ENCODE measurements at regions not wholly inside any gene's neighbourhood (a gene's known extent, or its start where the extent isn't known, plus 50 kb on each side); places are given as distances from the start of the nearest gene placed in this dataset.
"Not testable (repeated sequence)": the region's sequence is repeated elsewhere in the genome, so short reads cannot be mapped to it uniquely, and the experiment has no call there.

- Histone ChIP-seq H3K27me3 (ENCODE audit: insufficient read depth in 3 of 3, low read length in 2 of 3) (no peaks in the 10 kb centered on the region), H3K9me3 (no peaks in the 10 kb centered on the region), H3K36me3 (ENCODE audit: insufficient read depth in 1 of 2, low read depth in 1 of 2) (no peaks in the 10 kb centered on the region), H3K4me3 (no peak overlapping the region), H3K27ac (no peak overlapping the region), H3K4me1 (no peaks in the 10 kb centered on the region)
- TF ChIP-seq CTCF (IDR thresholded peaks at IDR 0.05), result no peak
- ATAC-seq (no peak), DNase-seq (no peak)
- intact Hi-C loops (cut with DNase I), result no loop called here
- 36 to 42% (median 41%) methylated on average over 2 of the region's 2 CpGs for WGBS, 3 donors
Measured at GRCh38 chr9:100739208-100739607, 161.3 kb downstream of the CAVIN4 start.

GRCh38 chr9:100739666-100740065, 161.8 kb downstream of the CAVIN4 start:
- DNase-seq (no peak), ATAC-seq (no peak)
- Histone ChIP-seq H3K4me3 (no peak overlapping the region), H3K36me3 (ENCODE audit: insufficient read depth in 1 of 2, low read depth in 1 of 2) (no peaks in the 10 kb centered on the region), H3K27ac (no peak overlapping the region), H3K27me3 (ENCODE audit: insufficient read depth in 3 of 3, low read length in 2 of 3) (no peaks in the 10 kb centered on the region), H3K4me1 (no peaks in the 10 kb centered on the region), H3K9me3 (no peaks in the 10 kb centered on the region)
- intact Hi-C loops (cut with DNase I), result no loop called here
- TF ChIP-seq CTCF (IDR thresholded peaks at IDR 0.05), result no peak
- 83 to 84% (median 84%) methylated on average over 5 of the region's 5 CpGs for WGBS, 3 donors

- H3K36me3 ChIP-seq (ENCODE audit: insufficient read depth in 1 of 2, low read depth in 1 of 2); H3K9me3 ChIP-seq; H3K4me3 ChIP-seq; DNase-seq; H3K27ac ChIP-seq; ATAC-seq; H3K4me1 ChIP-seq; intact Hi-C loops (cut with DNase I); H3K27me3 ChIP-seq (ENCODE audit: insufficient read depth in 3 of 3, low read length in 2 of 3): not testable (repeated sequence)
- WGBS, 3 donors, result 63 to 76% (median 74%) methylated on average over 4 of the region's 4 CpGs
Measured at GRCh38 chr9:100748930-100749329, 171.1 kb downstream of the CAVIN4 start.

- Histone ChIP-seq H3K9me3 (no peaks in the 10 kb centered on the region), H3K27me3 (ENCODE audit: insufficient read depth in 3 of 3, low read length in 2 of 3) (peaks cover 0 to 2% (median 0%) of the 10 kb centered on the region in 3 donors), H3K4me3 (no peak overlapping the region), H3K27ac (no peak overlapping the region), H3K4me1 (no peaks in the 10 kb centered on the region), H3K36me3 (ENCODE audit: insufficient read depth in 1 of 2, low read depth in 1 of 2) (no peaks in the 10 kb centered on the region)
- intact Hi-C loops (cut with DNase I), result no loop called here
- WGBS, 3 donors, result 54 to 65% (median 55%) methylated on average over 2 of the region's 2 CpGs
- DNase-seq, result no peak
- no peak for TF ChIP-seq CTCF (IDR thresholded peaks at IDR 0.05)
- ATAC-seq, result no peak
Measured at GRCh38 chr9:100756217-100756616, 178.3 kb downstream of the CAVIN4 start.

- intact Hi-C loops (cut with DNase I), result no loop called here
Measured at GRCh38 chr9:100759215-100759614, 181.3 kb downstream of the CAVIN4 start.

More at GRCh38 chr9:100759215-100759614, 181.3 kb downstream of the CAVIN4 start:
- H3K27ac ChIP-seq, result no peak overlapping the region
- WGBS, 3 donors, result 60 to 69% (median 69%) methylated on average over 3 of the region's 3 CpGs
- no peak for TF ChIP-seq CTCF (IDR thresholded peaks at IDR 0.05)
- H3K4me3 ChIP-seq, result no peak overlapping the region
- ATAC-seq (no peak), DNase-seq (no peak)
- no peaks in the 10 kb centered on the region for H3K4me1 ChIP-seq
- peaks cover 0 to 2% (median 0%) of the 10 kb centered on the region in 3 donors for H3K27me3 ChIP-seq (ENCODE audit: insufficient read depth in 3 of 3, low read length in 2 of 3)
- no peaks in the 10 kb centered on the region for H3K9me3 ChIP-seq
- H3K36me3 ChIP-seq (ENCODE audit: insufficient read depth in 1 of 2, low read depth in 1 of 2), result no peaks in the 10 kb centered on the region
